WERI-Rb-1 (cell line): ENCODE measurements at regions not wholly inside any gene's neighbourhood (a gene's known extent, or its start where the extent isn't known, plus 50 kb on each side); places are given as distances from the start of the nearest gene placed in this dataset.

Experiments used
- DNase-seq: peaks from one replicate; pipeline ENCODE4 v3.0.0-alpha.2; 2020
- H3K27ac ChIP-seq: fragments of 250-450 bp; sonication (Bioruptor Pico); 2 replicates; pipeline ENCODE4 v1.5.1; 2020; ENCODE audit warnings: mild to moderate bottlenecking, moderate library complexity
- H3K27me3 ChIP-seq: fragments of 250-450 bp; sonication (Bioruptor Pico); 2 replicates; pipeline ENCODE4 v1.5.1; 2021; ENCODE audit warnings: mild to moderate bottlenecking, low read depth, moderate library complexity; ENCODE audit not compliant: insufficient read depth, severe bottlenecking
- H3K36me3 ChIP-seq: fragments of 250-450 bp; sonication (Bioruptor Pico); 2 replicates; pipeline ENCODE4 v1.5.1; 2020; ENCODE audit warnings: mild to moderate bottlenecking, moderate library complexity
- H3K4me3 ChIP-seq: 2 replicates; pipeline ENCODE4 v1.5.1; 2011; ENCODE audit warnings: low read depth, mild to moderate bottlenecking, control low read depth, low read length
- H3K9me3 ChIP-seq: fragments of 250-450 bp; sonication (Bioruptor Pico); 2 replicates; pipeline ENCODE4 v1.5.1; 2021; ENCODE audit warnings: mild to moderate bottlenecking, moderate library complexity; ENCODE audit not compliant: severe bottlenecking
- CTCF ChIP-seq: IDR thresholded peaks from 2 replicates; pipeline ENCODE4 v1.5.1; 2011; ENCODE audit warnings: low read depth, mild to moderate bottlenecking, control low read depth, inconsistent platforms, low read length

GRCh38 chr1:80929868-80930508 is 870.7 kb upstream of the ADGRL2 start:
- Histone ChIP-seq H3K27ac (no peak overlapping the region), H3K4me3 (no peak overlapping the region), H3K9me3 (peaks cover 7% of the 10 kb centered on the region), H3K36me3 (no peaks in the 10 kb centered on the region), H3K27me3 (no peaks in the 10 kb centered on the region)
- no peak for DNase-seq
- no peak for TF ChIP-seq CTCF

- TF ChIP-seq CTCF, result no peak
- Histone ChIP-seq H3K27ac (no peak overlapping the region), H3K9me3 (peaks cover 5% of the 10 kb centered on the region), H3K27me3 (no peaks in the 10 kb centered on the region), H3K4me3 (no peak overlapping the region), H3K36me3 (no peaks in the 10 kb centered on the region)
- no peak for DNase-seq
Measured at GRCh38 chr1:80926531-80926930, 874.2 kb upstream of the ADGRL2 start.

- Histone ChIP-seq H3K27ac (no peak overlapping the region), H3K4me3 (no peak overlapping the region), H3K9me3 (no peaks in the 10 kb centered on the region), H3K36me3 (no peaks in the 10 kb centered on the region), H3K27me3 (no peaks in the 10 kb centered on the region)
- no peak for DNase-seq
- no peak for TF ChIP-seq CTCF
Measured at GRCh38 chr1:80925130-80925805, 875.5 kb upstream of the ADGRL2 start.

GRCh38 chr1:80924290-80924689 is 876.4 kb upstream of the ADGRL2 start:
- Histone ChIP-seq H3K27ac (no peak overlapping the region), H3K36me3 (no peaks in the 10 kb centered on the region), H3K4me3 (no peak overlapping the region), H3K9me3 (no peaks in the 10 kb centered on the region), H3K27me3 (no peaks in the 10 kb centered on the region)
- TF ChIP-seq CTCF, result no peak
- DNase-seq, result no peak

GRCh38 chr1:80922906-80923305 is 877.8 kb upstream of the ADGRL2 start:
- Histone ChIP-seq H3K27me3 (no peaks in the 10 kb centered on the region), H3K27ac (no peak overlapping the region), H3K4me3 (no peak overlapping the region), H3K9me3 (no peaks in the 10 kb centered on the region), H3K36me3 (no peaks in the 10 kb centered on the region)
- no peak for DNase-seq
- no peak for TF ChIP-seq CTCF

- Histone ChIP-seq H3K27ac (no peak overlapping the region), H3K9me3 (no peaks in the 10 kb centered on the region), H3K4me3 (no peak overlapping the region), H3K27me3 (no peaks in the 10 kb centered on the region), H3K36me3 (no peaks in the 10 kb centered on the region)
- no peak for DNase-seq
- no peak for TF ChIP-seq CTCF
Measured at GRCh38 chr1:80919426-80919825, 881.3 kb upstream of the ADGRL2 start.
